Endothelial cell (in vitro differentiated cells): ENCODE measurements at regions not wholly inside any gene's neighbourhood (a gene's known extent, or its start where the extent isn't known, plus 50 kb on each side); places are given as distances from the start of the nearest gene placed in this dataset.
"Not testable (repeated sequence)": the region's sequence is repeated elsewhere in the genome, so short reads cannot be mapped to it uniquely, and the experiment has no call there.

ENCODE experiments used
- DNase-seq: peaks from one replicate; pipeline ENCODE4 v3.0.0; 2021; ENCODE audit warnings: low spot score
- H3K27ac Mint-ChIP-seq: one replicate; pipeline ENCODE4 v1.8.0; 2021; ENCODE audit warnings: mixed read lengths, inconsistent platforms; ENCODE audit not compliant: unreplicated experiment
- H3K27me3 Mint-ChIP-seq: one replicate; pipeline ENCODE4 v1.8.0; 2021; ENCODE audit warnings: mild to moderate bottlenecking, moderate library complexity, mixed read lengths, inconsistent platforms; ENCODE audit not compliant: unreplicated experiment
- H3K36me3 Mint-ChIP-seq: one replicate; pipeline ENCODE4 v1.8.0; 2021; ENCODE audit warnings: mild to moderate bottlenecking, low read depth, mixed read lengths, inconsistent platforms; ENCODE audit not compliant: unreplicated experiment
- H3K4me1 Mint-ChIP-seq: one replicate; pipeline ENCODE4 v1.8.0; 2021; ENCODE audit warnings: mild to moderate bottlenecking, mixed read lengths, inconsistent platforms; ENCODE audit not compliant: unreplicated experiment
- H3K4me3 Mint-ChIP-seq: one replicate; pipeline ENCODE4 v1.8.0; 2021; ENCODE audit warnings: mild to moderate bottlenecking, mixed read lengths, inconsistent platforms; ENCODE audit not compliant: unreplicated experiment
- H3K9me3 Mint-ChIP-seq: one replicate; pipeline ENCODE4 v1.8.0; 2021; ENCODE audit warnings: mixed read lengths, inconsistent platforms; ENCODE audit not compliant: unreplicated experiment
- TF ChIP-seq, protein P1 (sequence below): fragments of 200-600 bp; sonication (generic); IDR thresholded peaks from one replicate; pipeline ENCODE4 v1.5.0; 2021; ENCODE audit warnings: antibody characterized with exemption; ENCODE audit not compliant: unreplicated experiment

DNA sequence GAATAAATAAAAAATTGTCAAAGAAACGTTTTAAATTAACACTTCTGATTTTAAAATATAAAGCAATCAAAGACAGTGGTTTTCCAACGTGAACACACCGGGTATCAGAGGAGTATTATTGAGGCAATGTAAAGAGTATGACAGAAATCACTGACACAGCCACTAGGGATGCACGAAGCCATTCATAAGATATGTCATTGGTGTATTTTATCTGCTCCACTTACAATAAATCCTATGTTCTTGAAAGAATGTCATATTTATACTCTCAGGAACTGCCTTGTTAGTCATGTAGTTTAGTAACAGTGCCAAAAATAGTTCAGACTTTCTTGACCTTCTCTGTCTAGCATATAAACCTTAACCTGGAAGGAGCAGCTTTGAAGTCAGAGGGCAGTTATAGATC, 835.0 kb upstream of the NCAM2 start:
- Mint-ChIP-seq H3K9me3 (peaks cover 4% of the 10 kb centered on the region), H3K4me1 (no peaks in the 10 kb centered on the region), H3K36me3 (no peaks in the 10 kb centered on the region), H3K27ac (no peak overlapping the region), H3K4me3 (no peak overlapping the region), H3K27me3 (no peaks in the 10 kb centered on the region)
- no peak for DNase-seq
- TF ChIP-seq, protein P1, sequence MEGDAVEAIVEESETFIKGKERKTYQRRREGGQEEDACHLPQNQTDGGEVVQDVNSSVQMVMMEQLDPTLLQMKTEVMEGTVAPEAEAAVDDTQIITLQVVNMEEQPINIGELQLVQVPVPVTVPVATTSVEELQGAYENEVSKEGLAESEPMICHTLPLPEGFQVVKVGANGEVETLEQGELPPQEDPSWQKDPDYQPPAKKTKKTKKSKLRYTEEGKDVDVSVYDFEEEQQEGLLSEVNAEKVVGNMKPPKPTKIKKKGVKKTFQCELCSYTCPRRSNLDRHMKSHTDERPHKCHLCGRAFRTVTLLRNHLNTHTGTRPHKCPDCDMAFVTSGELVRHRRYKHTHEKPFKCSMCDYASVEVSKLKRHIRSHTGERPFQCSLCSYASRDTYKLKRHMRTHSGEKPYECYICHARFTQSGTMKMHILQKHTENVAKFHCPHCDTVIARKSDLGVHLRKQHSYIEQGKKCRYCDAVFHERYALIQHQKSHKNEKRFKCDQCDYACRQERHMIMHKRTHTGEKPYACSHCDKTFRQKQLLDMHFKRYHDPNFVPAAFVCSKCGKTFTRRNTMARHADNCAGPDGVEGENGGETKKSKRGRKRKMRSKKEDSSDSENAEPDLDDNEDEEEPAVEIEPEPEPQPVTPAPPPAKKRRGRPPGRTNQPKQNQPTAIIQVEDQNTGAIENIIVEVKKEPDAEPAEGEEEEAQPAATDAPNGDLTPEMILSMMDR, result no peak

DNA sequence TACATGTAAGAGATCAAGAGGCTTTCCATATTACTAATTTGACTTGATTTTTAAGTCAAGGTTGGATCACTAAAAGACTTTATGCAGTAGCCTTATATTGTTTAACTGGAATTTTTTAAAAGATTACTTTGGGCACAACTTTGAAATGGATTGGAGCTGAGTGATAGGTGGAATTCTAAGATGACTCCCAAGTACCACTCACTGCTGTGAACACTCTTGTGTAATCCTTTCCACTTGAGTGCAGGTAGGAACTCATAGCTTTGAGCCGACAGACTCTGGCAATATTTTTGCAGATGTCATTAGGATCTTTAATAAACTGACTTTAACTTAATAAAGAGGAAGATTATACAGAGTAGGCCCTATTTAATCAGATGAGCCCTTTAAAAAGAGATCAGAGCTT, 831.1 kb upstream of the NCAM2 start:
- TF ChIP-seq, protein P1, result no peak
- Mint-ChIP-seq H3K4me1 (no peaks in the 10 kb centered on the region), H3K9me3 (no peaks in the 10 kb centered on the region), H3K27ac (no peak overlapping the region), H3K4me3 (no peak overlapping the region), H3K27me3 (no peaks in the 10 kb centered on the region), H3K36me3 (no peaks in the 10 kb centered on the region)
- DNase-seq, result no peak

DNA sequence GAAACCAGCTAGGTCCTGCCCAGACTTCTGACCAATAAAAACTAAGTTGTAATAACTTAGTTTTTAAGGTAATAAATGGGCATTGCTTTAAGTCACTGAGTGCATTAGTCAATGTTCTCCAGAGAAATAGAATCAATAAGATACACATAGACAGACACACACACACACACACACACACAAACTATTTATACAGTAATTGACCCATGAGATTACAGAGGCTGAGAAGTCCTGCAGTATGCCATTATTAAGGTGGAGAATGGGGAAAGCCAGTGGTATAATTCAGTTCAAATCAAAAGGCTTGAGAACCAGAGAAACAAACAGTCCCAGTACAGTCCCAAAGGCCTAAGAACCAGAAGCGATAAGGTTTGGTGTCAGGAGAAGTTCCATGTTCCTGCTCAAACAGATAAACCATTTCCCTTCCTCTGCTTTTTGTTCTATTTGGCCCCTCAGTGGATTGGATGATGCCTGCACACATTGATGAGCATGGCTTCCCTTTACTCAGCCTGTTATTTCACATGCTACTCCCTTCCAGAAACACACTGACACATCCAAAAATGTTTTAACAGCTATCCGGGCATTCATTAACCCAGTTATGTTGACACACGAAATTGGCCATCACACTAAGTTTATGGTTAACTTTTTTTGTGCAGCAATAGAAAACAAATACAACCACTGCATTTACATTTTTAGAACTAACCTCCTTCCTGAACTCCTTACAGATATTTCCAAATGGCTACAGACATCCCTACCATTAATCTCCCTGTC, 828.2 kb upstream of the NCAM2 start:
- H3K4me3 Mint-ChIP-seq, result no peak overlapping the region
- H3K27me3 Mint-ChIP-seq, result no peaks in the 10 kb centered on the region
- H3K27ac Mint-ChIP-seq, result no peak overlapping the region
- H3K9me3 Mint-ChIP-seq, result no peaks in the 10 kb centered on the region
- TF ChIP-seq, protein P1, result no peak
- no peaks in the 10 kb centered on the region for H3K4me1 Mint-ChIP-seq
- no peak for DNase-seq
- no peaks in the 10 kb centered on the region for H3K36me3 Mint-ChIP-seq

DNA sequence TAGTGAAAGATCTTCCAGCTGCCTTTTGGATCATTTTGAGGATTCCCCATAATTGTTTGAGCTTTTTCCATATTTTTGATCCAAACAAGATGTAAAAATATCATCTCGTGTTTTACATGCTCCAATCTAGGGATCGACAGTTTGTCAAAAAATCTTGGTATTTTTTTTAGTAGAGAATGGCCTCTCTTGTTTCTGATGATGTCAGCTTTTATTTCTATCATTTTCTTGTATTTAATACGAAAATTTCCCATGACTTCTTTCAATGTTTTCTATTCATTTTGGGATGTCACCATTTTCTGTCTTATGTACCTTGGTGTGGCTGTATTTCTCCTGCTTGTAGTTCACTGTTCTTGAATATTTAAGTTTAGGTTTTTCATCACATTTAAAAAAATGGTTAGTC, 812.0 kb upstream of the NCAM2 start:
- peaks cover 4% of the 10 kb centered on the region for H3K9me3 Mint-ChIP-seq
- TF ChIP-seq, protein P1, result no peak
- no peaks in the 10 kb centered on the region for H3K36me3 Mint-ChIP-seq
- H3K4me3 Mint-ChIP-seq, result no peak overlapping the region
- no peaks in the 10 kb centered on the region for H3K27me3 Mint-ChIP-seq
- DNase-seq, result no peak
- H3K4me1 Mint-ChIP-seq, result no peaks in the 10 kb centered on the region
- H3K27ac Mint-ChIP-seq, result no peak overlapping the region

DNA sequence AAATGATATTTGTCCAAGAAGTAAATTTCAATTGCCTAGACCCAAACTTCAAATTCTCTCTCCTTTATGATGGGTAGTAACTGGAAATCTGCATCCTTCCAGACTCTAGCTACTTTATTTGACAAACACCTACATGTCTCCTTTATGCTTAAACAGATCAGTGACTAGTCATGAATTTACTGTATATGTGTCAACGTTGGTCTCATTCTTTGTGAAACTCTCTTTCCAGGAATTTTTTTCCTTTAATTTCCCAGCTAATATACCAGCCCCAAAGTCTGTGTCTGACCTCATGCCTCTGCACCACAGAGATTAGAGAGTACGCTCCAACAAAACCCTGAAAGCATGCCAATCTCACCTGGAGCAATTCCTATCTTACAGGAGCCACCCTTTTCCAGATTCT, 811.2 kb upstream of the NCAM2 start:
- H3K9me3 Mint-ChIP-seq, result peaks cover 4% of the 10 kb centered on the region
- TF ChIP-seq, protein P1, result no peak
- DNase-seq, result no peak
- H3K27me3 Mint-ChIP-seq, result no peaks in the 10 kb centered on the region
- H3K4me1 Mint-ChIP-seq, result no peaks in the 10 kb centered on the region
- H3K4me3 Mint-ChIP-seq, result no peak overlapping the region
- H3K27ac Mint-ChIP-seq, result no peak overlapping the region
- no peaks in the 10 kb centered on the region for H3K36me3 Mint-ChIP-seq

DNA sequence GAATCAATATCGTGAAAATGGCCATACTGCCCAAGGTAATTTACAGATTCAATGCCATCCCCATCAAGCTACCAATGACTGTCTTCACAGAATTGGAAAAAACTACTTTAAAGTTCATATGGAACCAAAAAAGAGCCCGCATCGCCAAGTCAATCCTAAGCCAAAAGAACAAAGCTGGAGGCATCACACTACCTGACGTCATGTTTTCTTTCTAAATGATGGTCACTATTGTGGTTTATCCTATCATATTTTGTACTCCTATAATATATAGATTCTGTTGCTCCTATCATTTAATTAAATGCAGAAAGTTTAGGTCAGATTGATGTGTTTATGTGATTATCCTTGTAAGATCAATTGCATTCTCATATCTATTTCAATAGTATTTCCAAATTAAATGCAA, 796.9 kb upstream of the NCAM2 start:
- H3K4me3 Mint-ChIP-seq, H3K9me3 Mint-ChIP-seq, DNase-seq, H3K36me3 Mint-ChIP-seq, H3K27me3 Mint-ChIP-seq, H3K27ac Mint-ChIP-seq: not testable (repeated sequence)
- H3K4me1 Mint-ChIP-seq, result peaks cover 16% of the 10 kb centered on the region
